ENCODE measurements at regions not wholly inside any gene's neighbourhood (a gene's known extent, or its start where the extent isn't known, plus 50 kb on each side); places are given as distances from the start of the nearest gene placed in this dataset.
A peak's percentile ranks its signal among the peaks of the same experiment; 100 is the strongest.

DNA sequence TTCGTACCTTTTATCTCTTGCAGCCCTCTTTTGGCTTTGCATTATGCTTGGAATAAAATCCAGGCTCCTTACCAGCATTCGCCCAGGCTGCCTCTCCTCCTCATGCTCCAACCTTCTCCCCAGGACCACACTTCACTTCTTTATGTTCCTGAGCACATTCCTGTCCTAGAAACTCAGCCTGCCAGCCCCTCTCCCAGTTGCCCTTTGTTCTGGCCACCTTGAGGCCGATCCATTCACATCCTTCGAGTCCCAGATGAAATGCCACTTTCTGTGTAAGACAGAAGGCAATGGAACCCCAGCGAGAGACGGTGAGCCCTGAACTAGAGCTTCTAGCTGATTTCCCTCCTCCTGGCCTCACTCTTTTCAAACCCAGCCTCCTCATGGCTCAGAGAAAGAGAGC lies 73.0 kb upstream of the NTM start:
- TF ChIP-seq, protein P1, sequence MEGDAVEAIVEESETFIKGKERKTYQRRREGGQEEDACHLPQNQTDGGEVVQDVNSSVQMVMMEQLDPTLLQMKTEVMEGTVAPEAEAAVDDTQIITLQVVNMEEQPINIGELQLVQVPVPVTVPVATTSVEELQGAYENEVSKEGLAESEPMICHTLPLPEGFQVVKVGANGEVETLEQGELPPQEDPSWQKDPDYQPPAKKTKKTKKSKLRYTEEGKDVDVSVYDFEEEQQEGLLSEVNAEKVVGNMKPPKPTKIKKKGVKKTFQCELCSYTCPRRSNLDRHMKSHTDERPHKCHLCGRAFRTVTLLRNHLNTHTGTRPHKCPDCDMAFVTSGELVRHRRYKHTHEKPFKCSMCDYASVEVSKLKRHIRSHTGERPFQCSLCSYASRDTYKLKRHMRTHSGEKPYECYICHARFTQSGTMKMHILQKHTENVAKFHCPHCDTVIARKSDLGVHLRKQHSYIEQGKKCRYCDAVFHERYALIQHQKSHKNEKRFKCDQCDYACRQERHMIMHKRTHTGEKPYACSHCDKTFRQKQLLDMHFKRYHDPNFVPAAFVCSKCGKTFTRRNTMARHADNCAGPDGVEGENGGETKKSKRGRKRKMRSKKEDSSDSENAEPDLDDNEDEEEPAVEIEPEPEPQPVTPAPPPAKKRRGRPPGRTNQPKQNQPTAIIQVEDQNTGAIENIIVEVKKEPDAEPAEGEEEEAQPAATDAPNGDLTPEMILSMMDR (IDR thresholded peaks at IDR 0.05; ENCODE audit: low read depth, low read length, missing control alignments): no peak
- Histone ChIP-seq H3K4me3 (ENCODE audit: low read depth, low read length) (no peak overlapping the region), H3K36me3 (replicated peaks) (no peaks in the 10 kb centered on the region), H3K27ac (no peak overlapping the region), H3K27me3 (replicated peaks) (no peaks in the 10 kb centered on the region)
- no peak for DNase-seq
- in situ Hi-C loops (cut with HindIII; ENCODE audit: low pct_ligation_motif_present, low sequenced_read_pairs): no loop called here

GRCh38 chr11:131299598-131300438 lies 70.6 kb upstream of the NTM start:
- TF ChIP-seq, protein P1 (IDR thresholded peaks at IDR 0.05; ENCODE audit: low read depth, low read length, missing control alignments): no peak
- Histone ChIP-seq H3K27me3 (replicated peaks) (no peaks in the 10 kb centered on the region), H3K36me3 (replicated peaks) (no peaks in the 10 kb centered on the region), H3K4me3 (ENCODE audit: low read depth, low read length) (no peak overlapping the region), H3K27ac (no peak overlapping the region)
- no peak for DNase-seq
- in situ Hi-C loops (cut with HindIII; ENCODE audit: low pct_ligation_motif_present, low sequenced_read_pairs): no loop called here

DNA sequence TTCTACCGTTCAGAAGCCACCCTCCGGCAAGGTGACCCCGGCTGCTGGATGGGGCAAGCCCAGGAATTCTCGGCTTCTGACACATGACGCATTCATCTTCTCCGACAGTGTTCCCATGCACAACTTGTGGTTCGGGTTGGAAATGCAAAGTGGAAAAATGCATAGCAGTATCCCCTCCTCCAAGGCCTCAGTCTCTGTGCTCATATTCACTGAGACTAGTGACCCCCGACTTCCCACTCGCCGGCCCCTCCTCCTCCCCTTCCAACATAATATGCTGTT lies 70.0 kb upstream of the NTM start:
- in situ Hi-C loops (cut with HindIII; ENCODE audit: low pct_ligation_motif_present, low sequenced_read_pairs): no loop called here
- Histone ChIP-seq H3K27ac (no peak overlapping the region), H3K27me3 (replicated peaks) (no peaks in the 10 kb centered on the region), H3K36me3 (replicated peaks) (no peaks in the 10 kb centered on the region), H3K4me3 (ENCODE audit: low read depth, low read length) (no peak overlapping the region)
- DNase-seq: peak; percentile 22
- TF ChIP-seq, protein P1 (IDR thresholded peaks at IDR 0.05; ENCODE audit: low read depth, low read length, missing control alignments): peak; percentile 28

DNA sequence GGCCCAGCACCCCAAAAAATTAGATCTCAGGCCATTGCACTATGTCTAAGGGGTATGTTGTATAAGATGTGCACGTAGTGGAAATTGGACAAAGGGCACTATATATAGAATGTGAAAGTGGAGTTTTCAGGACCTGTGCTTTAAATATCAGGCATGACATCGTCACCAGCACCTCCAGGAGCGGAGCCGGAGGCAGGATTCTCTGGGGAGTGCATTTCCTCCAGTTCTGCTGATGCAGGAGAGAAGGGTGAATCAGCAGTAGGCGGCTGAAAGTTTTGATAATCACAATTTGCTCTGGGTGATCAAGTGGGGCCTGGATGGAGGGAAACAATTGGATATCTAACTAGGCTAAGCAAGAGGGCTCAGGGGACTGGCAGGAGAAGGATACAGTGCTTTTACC lies 69.1 kb upstream of the NTM start:
- Histone ChIP-seq H3K36me3 (replicated peaks) (no peaks in the 10 kb centered on the region), H3K4me3 (ENCODE audit: low read depth, low read length) (no peak overlapping the region), H3K27me3 (replicated peaks) (no peaks in the 10 kb centered on the region), H3K27ac (no peak overlapping the region)
- TF ChIP-seq, protein P1 (IDR thresholded peaks at IDR 0.05; ENCODE audit: low read depth, low read length, missing control alignments): no peak
- in situ Hi-C loops (cut with HindIII; ENCODE audit: low pct_ligation_motif_present, low sequenced_read_pairs): no loop called here
- no peak for DNase-seq

GRCh38 chr11:131302836-131303235 lies 67.6 kb upstream of the NTM start:
- TF ChIP-seq, protein P1 (IDR thresholded peaks at IDR 0.05; ENCODE audit: low read depth, low read length, missing control alignments): no peak
- Histone ChIP-seq H3K36me3 (replicated peaks) (no peaks in the 10 kb centered on the region), H3K4me3 (ENCODE audit: low read depth, low read length) (no peak overlapping the region), H3K27me3 (replicated peaks) (no peaks in the 10 kb centered on the region), H3K27ac (no peak overlapping the region)
- DNase-seq: no peak
- in situ Hi-C loops (cut with HindIII; ENCODE audit: low pct_ligation_motif_present, low sequenced_read_pairs): no loop called here

- DNase-seq: no peak
- no peaks in the 10 kb centered on the region for H3K36me3 ChIP-seq (replicated peaks)
- TF ChIP-seq, protein P1 (IDR thresholded peaks at IDR 0.05; ENCODE audit: low read depth, low read length, missing control alignments): no peak
- H3K27ac ChIP-seq: no peak overlapping the region
- in situ Hi-C loops (cut with HindIII; ENCODE audit: low pct_ligation_motif_present, low sequenced_read_pairs): no loop called here
- no peaks in the 10 kb centered on the region for H3K27me3 ChIP-seq (replicated peaks)
- H3K4me3 ChIP-seq (ENCODE audit: low read depth, low read length): no peak overlapping the region
These were observed 66.8 kb upstream of the NTM start for GRCh38 chr11:131303611-131304119.
